Body of pancreas (tissue), 4 donors: ENCODE measurements at regions not wholly inside any gene's neighbourhood (a gene's known extent, or its start where the extent isn't known, plus 50 kb on each side); places are given as distances from the start of the nearest gene placed in this dataset.

Source experiments
- POLR2A ChIP-seq, 3 donors: fragments of 450-650 bp; IDR thresholded peaks; one replicate each; pipeline ENCODE4 v1.6.1; 2016; ENCODE audit warnings: antibody characterized with exemption in 3 of 3, mild to moderate bottlenecking in 2 of 3
- TF ChIP-seq, protein P1 (sequence below), 7 experiments: fragments of 450-650 bp in 4 of 7; fragments of 200-600 bp in 3 of 7; sonication (generic) in 3 of 7; IDR thresholded peaks; one replicate each; pipeline ENCODE4 v1.5.1; 2016 to 2019; ENCODE audit warnings: antibody characterized with exemption in 7 of 7

DNA sequence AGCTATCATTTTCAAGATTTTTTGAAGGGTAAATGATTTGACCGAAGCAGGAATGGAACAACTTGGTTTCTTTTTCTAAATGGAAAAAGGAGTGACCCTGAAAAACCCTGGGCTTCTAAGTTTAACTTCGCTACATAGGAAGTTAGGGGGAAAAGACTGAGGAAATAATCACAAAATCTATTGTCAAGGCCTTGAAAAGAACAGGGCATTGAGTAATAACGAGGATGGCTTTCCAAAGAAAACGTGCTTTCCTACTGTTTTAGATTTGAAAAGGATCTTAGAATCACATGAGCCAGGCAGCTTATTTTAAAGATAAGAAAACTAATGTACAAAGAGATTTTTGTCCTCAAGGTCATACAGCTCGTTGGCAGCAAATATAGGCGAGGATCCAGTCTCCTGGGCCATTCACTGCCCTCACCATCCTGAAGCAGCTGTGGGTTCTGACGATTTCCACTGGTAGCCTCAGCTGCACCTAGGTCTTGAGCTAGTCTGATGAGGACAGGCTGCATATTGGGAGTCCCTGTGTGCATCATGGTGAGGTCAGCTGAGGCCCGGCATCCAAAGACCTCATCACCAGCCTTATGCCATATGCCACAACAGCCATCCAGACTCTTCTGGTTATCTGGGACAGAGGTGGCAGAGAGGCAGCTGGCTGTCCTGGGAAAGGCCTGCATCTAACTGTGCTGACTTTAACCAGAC, 384.7 kb upstream of the NRP1 start:
- TF ChIP-seq, protein P1, sequence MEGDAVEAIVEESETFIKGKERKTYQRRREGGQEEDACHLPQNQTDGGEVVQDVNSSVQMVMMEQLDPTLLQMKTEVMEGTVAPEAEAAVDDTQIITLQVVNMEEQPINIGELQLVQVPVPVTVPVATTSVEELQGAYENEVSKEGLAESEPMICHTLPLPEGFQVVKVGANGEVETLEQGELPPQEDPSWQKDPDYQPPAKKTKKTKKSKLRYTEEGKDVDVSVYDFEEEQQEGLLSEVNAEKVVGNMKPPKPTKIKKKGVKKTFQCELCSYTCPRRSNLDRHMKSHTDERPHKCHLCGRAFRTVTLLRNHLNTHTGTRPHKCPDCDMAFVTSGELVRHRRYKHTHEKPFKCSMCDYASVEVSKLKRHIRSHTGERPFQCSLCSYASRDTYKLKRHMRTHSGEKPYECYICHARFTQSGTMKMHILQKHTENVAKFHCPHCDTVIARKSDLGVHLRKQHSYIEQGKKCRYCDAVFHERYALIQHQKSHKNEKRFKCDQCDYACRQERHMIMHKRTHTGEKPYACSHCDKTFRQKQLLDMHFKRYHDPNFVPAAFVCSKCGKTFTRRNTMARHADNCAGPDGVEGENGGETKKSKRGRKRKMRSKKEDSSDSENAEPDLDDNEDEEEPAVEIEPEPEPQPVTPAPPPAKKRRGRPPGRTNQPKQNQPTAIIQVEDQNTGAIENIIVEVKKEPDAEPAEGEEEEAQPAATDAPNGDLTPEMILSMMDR (IDR thresholded peaks at IDR 0.05), result no peak
- no peak for TF ChIP-seq POLR2A (IDR thresholded peaks at IDR 0.05)
